GM21367 (cell line): ENCODE measurements at regions not wholly inside any gene's neighbourhood (a gene's known extent, or its start where the extent isn't known, plus 50 kb on each side); places are given as distances from the start of the nearest gene placed in this dataset.
"Not testable (repeated sequence)": the region's sequence is repeated elsewhere in the genome, so short reads cannot be mapped to it uniquely, and the experiment has no call there.

Experiments
- ATAC-seq: cut with Tn5 transposase; IDR thresholded peaks from one replicate; pipeline ENCODE4 v1.9.1; 2021; ENCODE audit not compliant: unreplicated experiment

DNA sequence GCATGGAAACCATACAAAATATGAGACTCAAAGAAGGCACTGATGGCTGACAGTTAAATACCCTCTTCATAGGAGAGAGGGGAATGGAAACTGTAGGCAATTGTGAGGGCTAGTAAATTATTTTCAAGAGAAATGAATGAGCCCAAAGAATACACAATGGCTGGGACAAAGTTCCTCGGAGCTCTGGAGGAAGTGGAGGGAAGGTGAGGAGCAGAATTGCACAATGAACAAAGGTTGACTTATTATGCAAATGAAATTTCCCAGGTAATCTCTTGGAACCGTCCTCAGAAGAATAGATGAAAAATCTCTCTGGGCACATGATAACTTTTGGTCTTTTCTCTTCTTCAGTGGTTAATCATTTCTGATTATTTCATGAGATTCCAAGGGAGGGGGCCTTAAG, 202.6 kb upstream of the VCX start:
- ATAC-seq = no peak

DNA sequence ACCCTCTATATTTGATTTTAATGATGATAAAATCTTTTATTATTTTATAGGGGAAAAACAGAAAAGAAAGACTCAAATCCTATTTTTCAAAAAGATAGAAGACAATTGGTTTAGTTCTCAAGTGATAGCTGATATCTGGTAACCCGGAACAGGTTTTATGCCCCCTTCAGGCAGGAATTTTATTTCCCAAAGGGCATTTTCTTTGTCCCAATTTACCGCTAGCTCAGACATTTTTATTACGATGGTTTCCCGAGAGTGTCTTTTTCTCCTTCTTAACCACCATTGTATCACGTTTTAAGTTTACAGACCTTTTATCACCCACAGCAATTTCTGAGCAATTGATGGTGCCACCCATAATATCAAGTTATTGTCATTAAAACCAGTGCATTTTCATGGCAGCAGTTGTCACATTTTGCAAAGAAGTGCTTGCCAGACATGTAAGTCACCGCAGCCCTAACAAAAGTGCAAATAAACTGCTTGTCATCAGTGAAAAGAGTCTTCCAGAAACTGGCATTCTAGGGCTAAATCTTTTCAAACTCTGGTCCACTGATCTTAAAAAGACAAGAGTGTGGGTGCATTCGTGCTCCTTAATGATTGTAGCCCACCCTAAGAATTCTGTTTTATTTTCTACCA, 204.8 kb upstream of the VCX start:
- ATAC-seq = no peak

DNA sequence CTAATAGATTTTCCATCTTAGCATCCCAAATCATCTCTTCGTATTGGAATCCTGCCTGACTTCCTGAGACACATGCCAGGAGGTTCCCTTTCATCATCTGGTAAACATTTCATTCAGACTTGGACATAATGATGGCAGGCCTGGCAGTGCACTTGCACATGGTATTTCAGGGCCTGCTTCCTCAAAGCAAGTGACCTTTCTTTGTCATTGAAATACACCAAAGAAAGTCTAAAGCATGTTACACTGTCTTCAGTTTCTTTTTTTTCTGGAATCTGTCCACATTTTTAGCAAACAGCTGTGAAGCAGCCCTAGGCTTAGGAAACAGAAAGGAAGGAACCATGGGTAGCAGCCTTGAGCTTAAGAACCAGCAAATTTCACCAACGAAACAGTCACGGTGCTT, 205.9 kb upstream of the VCX start:
- no peak for ATAC-seq

DNA sequence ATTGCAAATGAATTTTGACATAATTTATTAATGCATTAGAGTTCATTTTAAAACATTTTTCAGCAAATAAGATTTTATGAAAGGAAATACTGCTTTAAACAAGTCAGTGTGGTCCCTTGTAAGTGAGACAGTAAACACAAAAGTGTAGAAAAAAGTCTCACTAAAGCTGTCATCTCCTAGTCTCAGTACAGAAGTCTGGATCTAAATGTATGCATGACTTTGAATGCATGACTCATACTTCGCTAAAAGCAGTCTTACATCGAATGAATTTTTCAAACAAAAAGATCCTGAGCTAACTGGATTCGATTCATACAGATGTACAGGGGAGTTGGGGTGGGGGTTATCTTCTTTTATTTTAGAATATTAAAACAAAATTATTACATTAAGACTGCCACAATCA, 207.4 kb upstream of the VCX start:
- ATAC-seq = no peak

DNA sequence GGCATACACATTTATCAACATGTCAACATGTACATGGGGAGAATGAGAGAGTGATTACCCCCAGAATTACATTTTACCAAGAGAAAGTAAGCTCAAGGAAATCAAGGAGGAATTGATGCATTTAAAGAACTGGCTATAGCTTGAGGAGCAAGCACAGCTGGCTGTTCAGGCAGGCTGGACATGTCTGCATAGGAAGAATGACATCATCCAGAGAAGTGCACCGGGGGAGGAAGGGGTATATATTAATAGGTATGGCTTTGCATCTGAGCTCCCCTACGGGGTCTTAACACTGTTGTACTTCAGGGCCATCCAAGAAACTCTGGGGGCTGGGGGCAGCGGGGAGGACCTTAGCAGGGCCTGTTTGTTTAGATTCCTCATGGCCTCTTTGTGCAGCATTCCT, 222.4 kb upstream of the VCX start:
- no peak for ATAC-seq

DNA sequence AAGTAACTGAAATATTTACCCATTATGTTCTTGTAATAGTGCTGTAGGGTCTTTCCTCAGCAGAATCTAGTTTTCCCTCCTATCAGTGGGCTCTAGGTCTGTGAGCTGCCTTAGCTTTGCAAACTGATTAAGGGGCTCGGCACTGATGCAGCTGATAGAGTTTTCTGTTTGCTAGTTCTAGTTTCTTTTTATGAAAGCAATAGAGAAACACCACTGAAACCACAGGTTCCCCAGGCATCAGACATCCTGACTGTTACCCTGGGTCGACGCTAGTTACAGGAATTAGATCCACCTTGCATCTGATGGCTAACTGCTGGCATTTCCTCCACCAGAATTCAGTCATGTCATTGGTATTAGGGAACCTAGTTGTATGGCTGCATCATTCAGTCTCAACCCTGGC, 225.0 kb upstream of the VCX start:
- no peak for ATAC-seq

DNA sequence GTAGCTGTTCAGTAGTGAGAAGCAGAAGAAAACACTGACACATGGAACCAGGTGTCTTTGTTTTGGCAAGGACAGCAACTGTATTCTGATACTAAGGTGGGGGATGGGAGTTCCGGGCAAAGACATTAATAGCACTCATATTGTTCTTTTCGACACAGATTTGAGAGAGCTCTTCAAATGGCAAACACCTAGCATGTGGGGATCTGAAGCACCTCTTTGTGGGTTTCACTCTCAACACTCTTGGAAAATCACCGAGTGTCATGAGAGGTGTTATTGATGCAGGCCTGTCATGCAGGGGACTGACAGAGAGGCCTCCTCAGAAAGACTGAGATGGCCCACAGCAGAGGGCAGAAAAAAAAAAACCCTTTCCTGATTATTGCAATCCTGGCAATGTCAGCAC, 228.4 kb upstream of the VCX start:
- ATAC-seq = no peak

DNA sequence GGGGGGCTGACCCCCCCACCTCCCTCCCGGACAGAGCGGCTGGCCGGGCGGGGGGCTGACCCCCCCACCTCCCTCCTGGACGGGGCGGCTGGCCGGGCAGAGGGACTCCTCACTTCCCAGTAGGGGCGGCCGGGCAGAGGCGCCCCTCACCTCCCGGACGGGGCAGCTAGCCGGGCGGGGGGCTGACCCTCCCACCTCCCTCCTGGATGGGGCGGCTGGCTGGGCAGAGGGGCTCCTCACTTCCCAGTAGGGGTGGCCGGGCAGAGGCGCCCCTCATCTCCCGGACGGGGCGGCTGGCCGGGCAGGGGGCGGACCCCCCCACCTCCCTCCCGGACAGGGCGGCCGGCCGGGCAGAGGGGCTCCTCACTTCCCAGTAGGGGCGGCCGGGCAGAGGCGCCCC, 234.3 kb upstream of the VCX start:
- ATAC-seq = not testable (repeated sequence)

DNA sequence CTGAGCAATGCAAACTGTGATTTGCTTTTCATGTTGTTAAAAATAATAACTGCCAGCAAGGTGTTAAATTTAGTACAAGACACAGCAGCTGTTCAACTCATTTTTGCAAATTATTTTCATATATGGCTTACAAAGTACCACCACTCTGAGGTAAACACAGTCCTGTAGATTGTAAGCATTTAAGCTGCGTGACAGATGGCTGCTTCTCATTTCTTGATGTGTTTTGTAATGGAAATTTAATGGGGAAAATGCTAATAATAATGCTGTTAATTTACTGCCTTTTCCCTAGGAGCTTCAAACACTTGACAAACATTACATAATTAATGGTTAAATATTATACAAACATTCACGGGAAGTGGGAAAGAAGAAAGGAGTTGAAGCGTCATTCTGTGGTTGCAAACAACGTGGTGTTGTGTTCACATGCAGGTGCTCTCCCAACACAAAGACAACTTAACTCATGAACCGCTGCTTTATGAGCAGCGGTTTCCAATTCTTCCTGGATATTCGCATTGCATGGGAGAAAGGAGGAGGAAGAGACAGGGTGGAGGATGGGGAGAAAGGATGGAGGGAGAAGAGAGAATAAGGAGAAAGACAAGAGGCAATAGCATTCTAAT, 236.8 kb upstream of the VCX start:
- no peak for ATAC-seq

DNA sequence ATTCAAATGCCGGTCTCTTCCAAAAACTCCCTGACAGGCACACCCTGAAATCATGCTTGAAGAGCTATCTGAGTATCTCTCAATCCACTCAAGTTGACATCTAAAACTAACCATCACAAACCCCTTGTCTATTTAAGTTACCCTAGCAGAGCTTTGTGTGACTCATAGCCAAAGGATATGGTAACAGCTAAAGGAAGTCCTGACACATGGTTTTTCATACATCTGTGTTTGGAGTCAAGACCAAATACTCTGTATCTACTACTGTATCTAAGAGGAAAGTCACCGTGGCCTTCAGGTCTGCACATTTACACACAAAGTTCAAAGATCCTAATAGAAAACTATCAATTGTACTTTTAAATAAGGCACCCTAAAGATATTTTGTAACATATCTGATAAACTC, 239.6 kb upstream of the VCX start:
- no peak for ATAC-seq

DNA sequence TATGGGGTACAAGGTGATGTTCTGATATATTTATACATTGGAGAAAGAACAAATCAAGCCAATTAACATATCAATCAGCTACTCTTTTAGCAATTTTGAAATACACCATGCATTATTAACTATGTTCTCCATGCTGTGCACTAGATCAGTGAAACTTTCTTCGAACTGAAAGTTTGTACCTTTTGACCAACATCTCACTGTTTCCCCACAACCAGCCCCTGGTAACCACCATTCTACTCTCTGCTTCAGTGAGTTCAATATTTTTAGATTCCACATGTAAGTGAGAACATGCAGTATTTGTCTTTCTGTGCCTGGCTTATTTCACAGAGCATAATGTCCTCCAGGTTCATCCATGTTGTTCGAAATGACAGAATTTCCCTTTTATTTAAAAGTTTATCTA, 246.1 kb upstream of the VCX start:
- no peak for ATAC-seq

DNA sequence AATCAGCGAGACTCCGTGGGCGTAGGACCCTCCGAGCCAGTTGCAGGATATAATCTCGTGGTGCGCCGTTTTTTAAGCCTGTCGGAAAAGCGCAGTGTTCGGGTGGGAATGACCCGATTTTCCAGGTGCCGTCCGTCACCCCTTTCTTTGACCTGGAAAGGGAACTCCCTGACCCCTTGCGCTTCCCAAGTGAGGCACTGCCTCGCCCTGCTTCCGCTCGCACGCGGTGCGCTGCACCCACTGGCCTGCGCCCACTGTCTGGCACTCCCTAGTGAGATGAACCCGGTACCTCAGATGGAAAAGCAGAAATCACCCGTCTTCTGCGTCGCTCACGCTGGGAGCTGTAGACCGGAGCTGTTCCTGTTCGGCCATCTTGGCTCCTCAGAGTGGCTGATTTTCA, 249.6 kb upstream of the VCX start:
- ATAC-seq = not testable (repeated sequence)

DNA sequence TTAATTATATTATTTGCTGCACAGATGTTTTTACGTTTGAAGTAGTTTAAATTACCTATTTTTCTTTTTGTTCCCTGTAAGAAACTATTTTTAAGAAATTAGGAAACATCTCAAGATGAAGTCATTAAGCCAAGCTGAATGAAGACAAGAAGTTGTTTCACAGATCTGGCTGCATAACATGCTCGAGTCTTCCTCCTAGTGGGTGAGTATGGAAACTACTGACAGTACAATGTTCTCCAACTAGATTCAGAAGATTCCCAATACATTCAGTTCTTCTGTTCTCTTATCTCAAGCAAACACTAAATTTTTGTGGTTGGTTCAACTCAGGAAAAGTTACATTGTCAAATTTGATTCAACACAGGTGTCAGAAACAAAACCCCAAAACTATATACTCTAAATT, 256.8 kb upstream of the VCX start:
- no peak for ATAC-seq

DNA sequence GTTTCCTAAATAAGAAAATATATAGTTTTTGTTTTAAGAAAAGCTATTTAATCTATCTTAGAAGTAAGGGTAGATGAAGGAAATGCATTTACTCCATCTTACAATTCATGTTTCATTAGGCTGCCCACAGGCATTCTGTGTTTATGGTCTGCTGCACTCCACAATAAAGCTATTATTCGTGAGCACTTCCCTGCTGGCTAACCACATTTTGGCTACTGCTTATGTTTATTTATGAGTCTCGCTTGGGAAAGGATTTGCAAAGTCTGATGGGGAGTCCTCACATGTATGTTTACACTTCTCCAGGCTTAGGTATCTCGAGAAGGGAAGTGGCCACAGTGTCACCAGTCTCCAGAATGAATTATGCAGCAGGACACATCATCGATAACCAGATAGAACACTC, 260.8 kb upstream of the VCX start:
- ATAC-seq = no peak

DNA sequence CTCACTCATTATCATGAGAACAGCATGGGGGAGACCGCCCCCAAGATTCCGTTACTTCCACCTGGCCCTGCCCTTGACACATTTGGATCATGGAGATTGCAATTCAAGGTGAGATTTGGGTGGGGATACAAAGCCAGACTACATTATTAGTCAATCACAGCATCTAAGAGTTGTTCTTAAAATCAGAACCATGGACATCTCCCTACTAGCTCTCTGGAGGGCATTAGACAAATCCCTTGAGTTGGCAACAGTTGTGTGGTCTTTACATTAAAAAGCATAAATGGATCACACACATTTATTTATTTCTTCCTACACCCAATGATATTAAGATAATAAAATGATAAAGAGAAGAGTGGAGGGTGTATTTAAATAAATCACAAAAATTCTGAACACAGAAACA, 262.8 kb upstream of the VCX start:
- ATAC-seq = no peak

DNA sequence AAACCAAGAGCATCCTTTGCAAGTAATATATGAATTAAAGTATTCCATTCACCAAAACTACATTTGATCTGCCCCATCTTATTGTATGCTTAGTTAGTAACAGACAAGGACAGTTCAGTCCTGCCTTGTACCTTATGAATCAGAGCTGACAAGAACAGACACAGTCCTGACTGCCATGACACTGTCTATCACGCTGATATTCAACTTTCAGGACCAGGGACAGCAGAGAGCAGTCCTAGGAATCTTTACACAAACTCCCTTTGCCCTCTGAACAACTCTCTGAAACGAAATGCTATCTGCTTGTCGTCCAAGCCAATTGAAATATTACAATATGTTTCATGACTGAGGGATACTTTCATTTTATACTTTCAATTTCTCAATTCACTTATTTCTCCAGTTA, 268.6 kb upstream of the VCX start:
- no peak for ATAC-seq

DNA sequence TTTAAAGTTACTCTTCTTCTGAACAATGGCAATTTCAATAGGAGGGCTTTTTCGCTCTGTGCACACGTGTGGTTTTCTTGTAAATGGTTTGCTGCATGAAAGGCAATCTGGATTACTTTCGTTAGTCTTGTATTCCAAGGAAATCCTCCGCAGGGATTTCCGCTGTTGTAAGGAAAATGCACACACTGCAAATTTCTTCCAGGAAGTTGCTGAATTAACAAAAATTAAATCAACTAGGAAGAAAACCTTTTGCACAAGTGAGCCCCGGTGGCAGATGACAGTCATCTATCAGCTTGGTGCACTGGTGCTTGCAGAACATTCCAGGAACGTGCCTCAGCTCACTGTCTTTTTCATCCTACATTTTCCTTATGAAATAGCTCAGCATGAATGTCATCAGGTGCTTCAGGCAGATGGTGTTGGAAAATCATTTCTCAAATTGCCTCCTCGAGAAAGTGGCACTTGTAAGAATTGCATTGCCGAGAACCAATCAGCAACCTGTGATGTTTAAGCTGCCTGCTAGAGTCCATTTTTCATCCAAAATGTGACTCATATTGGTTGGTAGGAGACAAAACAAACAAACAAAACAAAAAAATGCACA, 272.4 kb upstream of the VCX start:
- ATAC-seq = no peak

DNA sequence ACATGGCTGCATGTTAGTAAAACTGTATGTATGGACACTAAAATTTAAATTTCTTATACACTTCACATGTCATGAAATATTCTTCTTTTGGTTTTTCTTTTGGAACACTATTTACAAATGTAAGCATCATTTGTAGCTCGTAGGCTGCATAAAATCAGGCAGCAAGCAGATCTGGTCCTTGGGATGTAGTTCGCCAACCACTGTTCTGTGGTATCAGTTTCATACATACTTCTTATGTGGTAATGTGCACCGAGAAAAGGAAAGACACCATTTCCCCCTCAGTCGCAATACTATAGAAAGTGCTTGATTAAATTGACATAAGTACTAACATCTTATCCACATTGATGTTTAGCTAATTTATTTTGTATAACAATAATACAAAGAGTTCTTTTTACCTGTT, 274.4 kb upstream of the VCX start:
- no peak for ATAC-seq

DNA sequence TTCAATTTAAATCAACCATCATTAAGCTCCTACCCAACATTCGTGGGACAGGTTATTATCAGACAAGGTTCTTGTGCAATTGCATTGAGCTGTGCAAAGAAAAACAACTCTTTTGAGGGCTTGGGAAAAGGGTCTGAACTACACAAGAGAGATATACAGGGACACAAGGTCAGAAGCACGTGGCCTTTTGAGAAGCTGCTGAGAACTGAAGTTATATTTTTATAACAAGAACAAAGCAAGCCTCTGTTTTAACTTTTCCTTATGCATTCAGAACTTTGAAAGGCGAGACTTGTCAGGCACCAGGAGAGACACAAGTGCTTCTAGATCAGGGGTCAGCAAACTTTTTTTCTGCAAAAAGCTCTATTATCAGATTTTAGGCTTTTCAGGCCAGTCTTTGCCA, 274.8 kb upstream of the VCX start:
- no peak for ATAC-seq

DNA sequence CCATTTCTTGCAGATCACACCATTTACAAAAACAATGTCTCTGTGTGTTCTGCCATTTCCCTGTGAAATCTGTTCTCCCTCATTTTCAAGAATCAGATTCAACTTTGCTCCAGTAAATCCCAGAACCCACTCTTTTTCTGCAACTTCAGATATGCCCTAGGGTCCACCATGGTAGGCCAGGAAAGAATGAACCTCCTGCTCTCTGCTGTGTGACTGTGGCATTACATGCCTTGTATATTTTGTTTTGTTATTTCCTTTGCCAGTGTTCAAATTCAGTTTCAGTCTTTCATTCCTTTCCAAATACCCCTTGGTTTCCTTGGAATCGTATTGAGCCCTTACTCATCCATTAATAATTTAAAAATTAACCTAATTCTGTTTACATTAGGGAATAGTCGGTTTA, 290.2 kb upstream of the VCX start:
- no peak for ATAC-seq

DNA sequence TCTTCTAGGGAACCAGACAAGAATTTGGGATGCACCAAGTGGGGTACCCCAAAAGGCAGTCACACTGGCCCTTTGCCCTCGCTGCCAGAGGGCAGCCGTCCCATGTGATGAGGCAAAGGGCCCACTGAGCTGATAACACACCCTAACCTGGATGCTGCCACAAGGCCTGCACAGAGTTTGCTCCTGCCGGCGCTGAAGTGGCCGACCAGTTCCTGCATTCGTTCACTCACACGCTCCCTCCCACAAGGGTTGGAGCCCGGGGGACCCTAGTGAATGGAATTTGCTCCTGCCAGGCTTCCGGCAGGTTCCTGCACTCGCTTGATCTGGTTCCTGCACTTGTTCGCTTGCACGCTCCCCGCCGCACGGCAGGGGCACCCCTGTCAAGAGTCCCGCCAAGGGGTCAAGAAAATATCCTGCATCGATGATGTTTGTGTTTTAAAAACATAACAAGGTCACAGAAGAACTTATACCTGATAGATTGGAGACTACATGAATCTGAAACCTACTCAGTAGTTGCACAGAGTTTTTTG, 296.4 kb upstream of the VCX start:
- no peak for ATAC-seq

DNA sequence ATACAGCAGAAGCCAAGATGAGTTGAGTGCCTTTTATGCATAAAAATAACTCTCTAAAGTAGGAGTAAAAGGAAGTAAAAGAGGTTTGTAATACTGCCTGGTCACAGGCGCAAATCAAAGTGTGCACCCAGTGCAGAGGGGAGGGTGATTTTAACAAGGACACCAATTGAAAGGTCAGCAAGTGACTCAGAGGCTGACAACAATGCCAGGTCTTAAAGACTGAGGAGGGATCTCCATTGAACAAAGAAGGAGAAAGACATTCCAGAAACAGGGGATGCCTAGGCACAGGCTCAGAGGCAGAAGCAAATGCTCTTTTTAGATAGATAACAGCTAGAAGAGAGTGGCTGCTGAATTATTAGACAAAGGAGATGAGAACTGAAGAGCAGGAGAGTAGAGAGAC, 297.4 kb upstream of the VCX start:
- no peak for ATAC-seq
